HCT116 (cell line): ENCODE measurements at regions not wholly inside any gene's neighbourhood (a gene's known extent, or its start where the extent isn't known, plus 50 kb on each side); places are given as distances from the start of the nearest gene placed in this dataset.

Source experiments
- ATAC-seq: fragments of 200-7000 bp; cut with Tn5 transposase; 2 replicates; pipeline ENCODE4 v1.9.1; 2020; ENCODE audit warnings: mild to moderate bottlenecking, moderate library complexity
- BruUV-seq: library from RNA; stranded (reverse); fragments of 400-500 nt; replicated peaks from 2 replicates; lab custom pipeline; 2021; lab: Mats Ljungman, UMichigan
- CTCF ChIA-PET: fragments of 300-600 bp; sonication (Branson Sonifier 250); formaldehyde crosslinking; loops from one replicate; lab custom pipeline; 2021; ENCODE audit warnings: antibody characterized with exemption; lab: Charles Lee
- POLR2A ChIA-PET: fragments of 300-600, 350-600 bp; sonication (Branson Sonifier 250); formaldehyde crosslinking; loops from one replicate; lab custom pipeline; 2021; ENCODE audit warnings: antibody characterized with exemption; lab: Charles Lee
- RAD21 ChIA-PET, 2 experiments: fragments of 300-600 bp; sonication (Branson Sonifier 250); formaldehyde crosslinking; loops; one replicate each; lab custom pipeline; 2023; ENCODE audit warnings: low total read pairs in 2 of 2; ENCODE audit not compliant: uncharacterized antibody in 2 of 2, unreplicated experiment in 2 of 2, low non-redundant PET in 1 of 2; lab: Charles Lee
- DNase-seq: peaks from one replicate; pipeline ENCODE4 v3.0.0-alpha.2; 2010; ENCODE audit warnings: low read depth, low spot score
- H2AFZ ChIP-seq: fragments of 200-600 bp; shearing (Covaris generic), sonication (generic); 2 replicates; pipeline ENCODE4 v1.6.1; 2017; ENCODE audit warnings: low read depth, mixed run types, mixed read lengths, antibody characterized with exemption, low read length; ENCODE audit not compliant: poor library complexity, severe bottlenecking
- H3K27ac ChIP-seq: 2 replicates; pipeline ENCODE4 v1.5.1; 2012; ENCODE audit warnings: low read depth, low read length
- H3K27me3 ChIP-seq: fragments of 200-600 bp; sonication (generic); 2 replicates; pipeline ENCODE4 v1.6.1; 2016; ENCODE audit warnings: mixed run types, low read length, mixed read lengths; ENCODE audit not compliant: insufficient read depth
- H3K36me3 ChIP-seq, 2 experiments: fragments of 200-500 bp in 1 of 2; fragments of 200-600 bp in 1 of 2; sonication (Bioruptor generic) in 1 of 2; sonication (generic) in 1 of 2; 2 replicates each; pipeline versions ENCODE4 v1.5.1 to v1.6.1; 2014 to 2016; ENCODE audit warnings: low read length in 2 of 2, inconsistent platforms in 1 of 2, mixed read lengths in 1 of 2, mixed run types in 1 of 2; ENCODE audit not compliant: insufficient read depth in 2 of 2, control insufficient read depth in 1 of 2
- H3K4me1 ChIP-seq, 2 experiments: fragments of 200-600 bp in 1 of 2; sonication (generic) in 1 of 2; 2 replicates each; pipeline versions ENCODE4 v1.5.1 to v1.6.1; 2012 to 2017; ENCODE audit warnings: low read length in 2 of 2, inconsistent platforms in 1 of 2, mild to moderate bottlenecking in 1 of 2, mixed read lengths in 1 of 2, mixed run types in 1 of 2, moderate library complexity in 1 of 2; ENCODE audit not compliant: insufficient read depth in 2 of 2, control insufficient read depth in 1 of 2
- H3K4me2 ChIP-seq: fragments of 200-600 bp; sonication (generic); 2 replicates; pipeline ENCODE4 v1.6.1; 2017; ENCODE audit warnings: mixed run types, low read length, mixed read lengths
- H3K4me3 ChIP-seq, 2 experiments: fragments of 200-600 bp in 1 of 2; sonication (generic) in 1 of 2; replicated peaks in 1 of 2; 2 replicates each; pipeline ENCODE4 v1.5.1; 2011 to 2016; ENCODE audit warnings: low read length in 2 of 2, control low read depth in 1 of 2, low read depth in 1 of 2, mild to moderate bottlenecking in 1 of 2, mixed read lengths in 1 of 2, mixed run types in 1 of 2
- H3K79me2 ChIP-seq: fragments of 200-600 bp; sonication (generic); 2 replicates; pipeline ENCODE4 v1.6.1; 2017; ENCODE audit warnings: mild to moderate bottlenecking, mixed run types, low read length, moderate library complexity, mixed read lengths; ENCODE audit not compliant: insufficient read depth
- H3K9ac ChIP-seq: fragments of 200-600 bp; sonication (generic); 2 replicates; pipeline ENCODE4 v1.6.1; 2016; ENCODE audit warnings: low read length, mixed read lengths
- H3K9me2 ChIP-seq: fragments of 200-600 bp; sonication (generic), shearing (Covaris generic); 2 replicates; pipeline ENCODE4 v1.6.1; 2017; ENCODE audit warnings: mixed run types, mild to moderate bottlenecking, moderate library complexity; ENCODE audit not compliant: insufficient read depth
- H3K9me3 ChIP-seq, 2 experiments: fragments of 200-500 bp in 1 of 2; fragments of 200-600 bp in 1 of 2; sonication (Bioruptor generic) in 1 of 2; sonication (generic) in 1 of 2; 2 replicates each; pipeline ENCODE4 v1.6.1; 2014 to 2017; ENCODE audit warnings: low read length in 2 of 2, mixed read lengths in 2 of 2, inconsistent platforms in 1 of 2, low read depth in 1 of 2, mild to moderate bottlenecking in 1 of 2, mixed run types in 1 of 2, moderate library complexity in 1 of 2; ENCODE audit not compliant: control insufficient read depth in 1 of 2, insufficient read depth in 1 of 2
- H4K20me1 ChIP-seq: fragments of 200-600 bp; sonication (generic), shearing (Covaris generic); 2 replicates; pipeline ENCODE4 v1.6.1; 2017; ENCODE audit warnings: mixed run types, mild to moderate bottlenecking, moderate library complexity; ENCODE audit not compliant: insufficient read depth
- ATF3 ChIP-seq: IDR thresholded peaks from 2 replicates; pipeline ENCODE4 v1.6.1; 2012
- CBX3 ChIP-seq: IDR thresholded peaks from 2 replicates; pipeline ENCODE4 v1.6.1; 2012; ENCODE audit warnings: low read depth
- CEBPB ChIP-seq: IDR thresholded peaks from 2 replicates; pipeline ENCODE4 v1.6.1; 2012; ENCODE audit warnings: low read depth
- CTCF ChIP-seq, 3 experiments: fragments of 200-600 bp in 1 of 3; sonication (generic) in 1 of 3; IDR thresholded peaks in 2 of 3; conservative IDR thresholded peaks in 1 of 3; 2 replicates each; pipeline ENCODE4 v1.5.1; 2012 to 2017; ENCODE audit warnings: low read depth in 2 of 3, low read length in 2 of 3, antibody characterized with exemption in 1 of 3, borderline replicate concordance in 1 of 3, control low read depth in 1 of 3, mild to moderate bottlenecking in 1 of 3, mixed read lengths in 1 of 3, mixed run types in 1 of 3, moderate library complexity in 1 of 3; ENCODE audit not compliant: insufficient read depth in 1 of 3
- EZH2 ChIP-seq: fragments of 200-600 bp; sonication (generic); IDR thresholded peaks from 2 replicates; pipeline ENCODE4 v1.6.1; 2017; ENCODE audit warnings: antibody characterized with exemption, mixed run types
- EZH2phosphoT487 ChIP-seq: fragments of 200-600 bp; IDR thresholded peaks from 2 replicates; pipeline ENCODE4 v1.6.1; 2018; ENCODE audit warnings: antibody characterized with exemption, borderline replicate concordance
- JUND ChIP-seq: IDR thresholded peaks from 2 replicates; pipeline ENCODE4 v1.6.1; 2012
- RAD21 ChIP-seq: IDR thresholded peaks from 2 replicates; pipeline ENCODE4 v1.6.1; 2012; ENCODE audit warnings: low read depth, mild to moderate bottlenecking
- SP1 ChIP-seq: IDR thresholded peaks from 2 replicates; pipeline ENCODE4 v1.6.1; 2012; ENCODE audit warnings: low read depth
- SRF ChIP-seq: IDR thresholded peaks from 2 replicates; pipeline ENCODE4 v1.6.1; 2012; ENCODE audit warnings: low read depth
- YY1 ChIP-seq: IDR thresholded peaks from 2 replicates; pipeline ENCODE4 v1.6.1; 2011; ENCODE audit warnings: low read length, low read depth, moderate library complexity, mild to moderate bottlenecking; ENCODE audit not compliant: insufficient replicate concordance; ENCODE audit errors: extremely low read depth
- ZFX ChIP-seq: fragments of 450-650 bp; IDR thresholded peaks from 2 replicates; pipeline ENCODE4 v1.6.1; 2017
- ZNF274 ChIP-seq: fragments of 200-500 bp; sonication (Bioruptor generic); IDR thresholded peaks from 2 replicates; pipeline ENCODE4 v1.6.1; 2014; ENCODE audit warnings: mild to moderate bottlenecking, low read depth, low read length, inconsistent platforms
- intact Hi-C: fragments of 100-400 bp; cut with micrococcal nuclease; formaldehyde crosslinking; loops from 2 replicates; pipeline ENCODE4 v1.10.0; 2022

- ATAC-seq: no peak
Measured at GRCh38 chr3:190205739-190206138, 85.0 kb upstream of the P3H2 start.

More at GRCh38 chr3:190205739-190206138, 85.0 kb upstream of the P3H2 start:
- CTCF ChIA-PET: no interaction called here
- no TSS peak for BruUV-seq
- H3K36me3 ChIP-seq: no peaks in the 10 kb centered on the region
- TF ChIP-seq SP1 (no peak), ZFX (no peak), EZH2 (no peak), RAD21 (no peak), CEBPB (no peak), CBX3 (no peak), ZNF274 (no peak), JUND (no peak), CTCF (IDR thresholded peaks at IDR 0.05 in 2 of 3, conservative IDR thresholded peaks at IDR 0.05 in 1 of 3; ENCODE audit: borderline replicate concordance in 1 of 3, insufficient read depth in 1 of 3, low read depth in 2 of 3, low read length in 2 of 3) (no peak), EZH2phosphoT487 (no peak), YY1 (no peak), SRF (no peak), ATF3 (no peak)
- no peak overlapping the region for H3K4me2 ChIP-seq
- no peak overlapping the region for H3K27ac ChIP-seq
- no peaks in the 10 kb centered on the region for H3K79me2 ChIP-seq
- H3K27me3 ChIP-seq: no peaks in the 10 kb centered on the region
- RAD21 ChIA-PET: no interaction called here
- peaks cover 0 to 4% of the 10 kb centered on the region in 2 experiments; a peak in 2 of 4 replicates for H3K4me1 ChIP-seq
- H2AFZ ChIP-seq: no peak overlapping the region
- 0 out of 2 replicates have a peak, but pooled peaks cover 1% of the 10 kb centered on the region for H3K9me2 ChIP-seq
- no peak overlapping the region for H3K4me3 ChIP-seq
- H3K9ac ChIP-seq: no peak overlapping the region
- intact Hi-C loops: no loop called here
- POLR2A ChIA-PET: no interaction called here
- H3K9me3 ChIP-seq: no peaks in the 10 kb centered on the region
- no peaks in the 10 kb centered on the region for H4K20me1 ChIP-seq
- DNase-seq: no peak
